HG02970 (cell line): ENCODE measurements at regions not wholly inside any gene's neighbourhood (a gene's known extent, or its start where the extent isn't known, plus 50 kb on each side); places are given as distances from the start of the nearest gene placed in this dataset.
"Not testable (repeated sequence)": the region's sequence is repeated elsewhere in the genome, so short reads cannot be mapped to it uniquely, and the experiment has no call there.

Experiments used
- ATAC-seq: cut with Tn5 transposase; IDR thresholded peaks from one replicate; pipeline ENCODE4 v1.9.1; 2021; ENCODE audit warnings: mild to moderate bottlenecking, moderate library complexity, moderate number of reproducible peaks; ENCODE audit not compliant: unreplicated experiment, low FRiP score

GRCh38 chr9:102206432-102206831, 468.0 kb upstream of the GRIN3A start:
- no peak for ATAC-seq

GRCh38 chr9:102205251-102205650, 466.8 kb upstream of the GRIN3A start:
- no peak for ATAC-seq

- ATAC-seq: no peak
These were observed 463.7 kb upstream of the GRIN3A start for GRCh38 chr9:102202126-102202525.

- no peak for ATAC-seq
These were observed 447.5 kb upstream of the GRIN3A start for GRCh38 chr9:102185962-102186361.

DNA sequence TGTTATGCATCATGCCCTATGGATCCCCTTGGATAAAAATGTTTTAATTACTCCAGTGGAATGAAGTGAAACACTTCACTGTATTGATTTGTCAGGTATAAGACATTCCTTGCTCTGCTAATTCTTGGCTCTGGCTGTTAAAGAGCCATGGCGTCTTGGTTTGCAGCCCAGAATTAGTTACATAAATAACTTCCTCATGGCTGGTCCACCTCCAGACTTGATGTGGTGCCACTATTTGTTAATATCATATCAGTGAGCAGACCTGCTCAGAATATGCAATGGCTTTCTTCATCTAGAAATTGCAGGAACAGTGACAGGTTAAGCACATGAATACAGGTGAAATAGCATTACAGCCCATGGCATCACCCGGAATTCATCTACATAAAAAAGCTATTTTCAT, 446.9 kb upstream of the GRIN3A start:
- no peak for ATAC-seq

DNA sequence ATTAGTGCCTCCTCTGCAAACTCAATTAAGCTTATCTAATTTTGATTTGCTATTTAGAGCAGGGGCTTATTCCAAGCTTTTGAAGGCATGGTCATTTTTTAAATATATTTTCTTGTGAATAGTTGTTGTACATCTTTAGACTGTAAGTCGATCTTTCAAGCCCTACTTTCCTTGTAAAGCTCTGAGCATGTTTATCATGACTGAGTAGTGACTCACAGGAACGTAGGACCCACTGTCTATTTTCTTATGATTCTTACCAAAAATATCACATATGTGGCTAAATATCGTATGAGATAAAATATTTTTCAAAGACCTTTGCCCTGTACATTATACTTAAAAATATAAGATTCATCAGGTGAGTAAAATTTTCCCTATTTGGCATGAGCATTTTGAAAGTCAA, 440.4 kb upstream of the GRIN3A start:
- ATAC-seq: no peak

- not testable (repeated sequence) for ATAC-seq
These were observed 435.8 kb upstream of the GRIN3A start for GRCh38 chr9:102174202-102174601.

DNA sequence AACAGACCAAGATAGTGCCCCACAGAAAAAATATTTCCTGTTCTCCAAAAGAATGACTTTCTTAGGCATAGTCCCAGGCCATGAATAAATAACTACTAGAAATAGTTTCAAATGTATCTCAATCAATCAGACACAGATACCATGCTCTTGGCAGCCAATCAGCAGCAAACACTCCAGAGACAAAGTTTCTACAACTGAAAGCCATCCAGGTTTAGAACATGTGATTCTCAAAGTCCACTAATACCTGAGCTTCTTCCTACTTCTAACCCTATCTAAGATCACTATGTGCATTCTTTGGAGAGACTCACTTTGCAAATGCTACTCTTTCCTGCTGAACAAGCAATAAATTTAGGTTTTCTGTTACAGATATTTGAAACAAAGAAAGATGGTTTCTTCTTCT, 425.8 kb upstream of the GRIN3A start:
- ATAC-seq: no peak

DNA sequence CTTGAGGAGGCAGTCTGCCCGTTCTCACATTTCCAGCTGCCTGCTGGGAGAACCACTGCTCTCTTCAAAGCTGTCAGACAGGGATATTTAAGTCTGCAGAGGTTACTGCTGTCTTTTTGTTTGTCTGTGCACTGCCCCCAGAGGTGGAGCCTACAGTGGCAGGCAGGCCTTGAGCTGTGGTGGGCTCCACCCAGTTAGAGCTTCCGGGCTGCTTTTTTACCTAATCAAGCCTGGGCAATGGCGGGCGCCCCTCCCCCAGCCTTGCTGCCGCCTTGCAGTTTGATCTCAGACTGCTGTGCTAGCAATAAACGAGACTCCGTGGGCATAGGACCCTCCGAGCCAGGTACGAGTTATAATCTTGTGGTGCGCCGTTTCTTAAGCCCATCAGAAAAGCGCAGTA, 414.6 kb upstream of the GRIN3A start:
- not testable (repeated sequence) for ATAC-seq

- ATAC-seq: no peak
These were observed 397.3 kb upstream of the GRIN3A start for GRCh38 chr9:102135768-102136167.

DNA sequence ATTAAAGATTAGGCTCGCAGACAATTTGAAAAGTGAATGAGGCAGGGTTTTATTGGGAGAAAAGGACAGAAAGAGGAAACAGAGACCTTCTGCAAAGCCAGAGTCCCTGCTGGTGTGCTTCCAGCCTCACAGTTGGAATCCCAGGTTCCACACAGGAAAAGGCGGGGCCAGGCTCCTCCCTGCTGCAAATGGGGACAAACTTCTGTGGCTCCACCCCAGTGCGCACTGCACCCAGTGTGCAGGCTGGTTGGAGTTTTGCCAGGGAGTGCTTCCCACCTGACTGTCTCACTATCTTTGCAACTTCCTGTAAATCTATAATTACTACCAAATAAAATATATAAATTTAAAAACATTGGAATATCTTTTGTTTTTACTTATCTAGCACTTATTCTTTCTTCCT, 386.0 kb upstream of the GRIN3A start:
- no peak for ATAC-seq

DNA sequence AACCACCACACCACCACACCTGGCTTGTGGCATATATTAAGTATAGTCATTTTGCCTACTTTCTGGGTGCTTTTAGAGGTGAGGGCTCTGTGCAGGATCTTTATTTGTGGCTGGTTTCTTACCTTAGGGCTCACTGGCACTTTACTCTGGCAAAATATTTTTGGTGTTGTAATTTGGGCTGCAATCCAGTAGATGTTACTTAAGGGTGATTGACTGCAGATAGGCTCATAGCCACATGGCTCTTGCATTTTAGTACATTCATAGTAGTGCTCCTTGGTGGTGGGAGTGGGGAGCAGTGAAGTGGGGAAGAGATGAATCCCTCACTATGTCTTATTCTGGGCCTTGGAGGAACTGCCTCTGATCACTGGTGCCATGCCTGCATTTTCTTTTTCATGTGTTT, 376.1 kb upstream of the GRIN3A start:
- no peak for ATAC-seq

DNA sequence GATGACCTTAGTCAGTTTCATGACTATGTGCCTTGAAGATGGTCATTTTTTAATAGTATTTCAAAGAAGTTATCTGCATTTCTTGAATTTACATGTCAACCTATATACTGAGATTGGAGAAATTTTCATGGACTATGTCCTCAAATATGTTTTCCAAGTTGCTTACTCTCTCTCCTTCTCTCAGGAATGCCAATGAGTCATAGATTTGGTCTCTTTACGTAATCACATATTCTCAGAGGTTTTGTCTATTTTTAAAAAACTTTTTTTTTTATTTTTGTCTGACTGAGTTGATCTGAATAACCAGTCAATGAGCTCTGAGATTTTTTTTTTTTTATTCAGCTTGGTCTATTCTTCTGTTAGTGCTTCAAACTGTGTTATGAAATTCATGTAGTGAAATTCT, 374.7 kb upstream of the GRIN3A start:
- ATAC-seq: no peak

DNA sequence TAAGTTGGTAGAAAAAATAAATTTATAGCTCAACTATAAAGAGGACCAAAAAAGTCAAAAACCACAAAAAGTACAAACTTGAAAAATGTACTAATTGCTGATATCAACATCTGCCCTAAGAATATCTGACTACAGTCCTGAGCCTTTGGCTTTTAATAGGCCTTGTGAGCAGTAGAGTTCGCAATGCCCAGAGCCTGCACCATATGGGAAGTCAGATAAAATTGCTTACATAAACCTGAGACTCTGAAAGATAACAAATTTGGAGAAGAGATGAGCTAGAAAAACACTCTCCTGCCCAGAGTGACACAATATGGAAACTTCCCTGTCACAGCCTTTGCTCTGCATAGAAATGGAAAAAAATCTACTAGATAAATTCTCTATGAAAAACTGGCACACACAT, 368.0 kb upstream of the GRIN3A start:
- ATAC-seq: no peak

DNA sequence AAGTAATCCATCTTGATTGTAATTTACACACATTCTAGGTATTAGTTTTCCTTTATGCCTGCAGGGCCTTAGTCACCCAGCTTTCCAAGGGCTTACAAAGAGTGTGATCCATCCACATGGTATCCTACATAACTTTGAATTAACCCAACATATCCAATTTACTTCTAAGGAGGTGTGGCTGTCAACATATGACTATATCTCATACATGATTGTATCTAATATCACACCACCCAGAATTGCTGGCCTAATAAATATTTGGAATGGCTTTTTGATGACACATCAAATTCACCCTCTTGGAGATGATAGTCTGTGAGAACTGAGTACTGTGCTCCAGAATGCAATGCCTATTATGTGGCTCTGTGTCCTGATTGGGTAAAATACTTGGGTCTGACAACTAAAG, 363.3 kb upstream of the GRIN3A start:
- no peak for ATAC-seq

- ATAC-seq: no peak
These were observed 348.7 kb upstream of the GRIN3A start for GRCh38 chr9:102087141-102087540.

- ATAC-seq: no peak
These were observed 347.1 kb upstream of the GRIN3A start for GRCh38 chr9:102085548-102085947.

DNA sequence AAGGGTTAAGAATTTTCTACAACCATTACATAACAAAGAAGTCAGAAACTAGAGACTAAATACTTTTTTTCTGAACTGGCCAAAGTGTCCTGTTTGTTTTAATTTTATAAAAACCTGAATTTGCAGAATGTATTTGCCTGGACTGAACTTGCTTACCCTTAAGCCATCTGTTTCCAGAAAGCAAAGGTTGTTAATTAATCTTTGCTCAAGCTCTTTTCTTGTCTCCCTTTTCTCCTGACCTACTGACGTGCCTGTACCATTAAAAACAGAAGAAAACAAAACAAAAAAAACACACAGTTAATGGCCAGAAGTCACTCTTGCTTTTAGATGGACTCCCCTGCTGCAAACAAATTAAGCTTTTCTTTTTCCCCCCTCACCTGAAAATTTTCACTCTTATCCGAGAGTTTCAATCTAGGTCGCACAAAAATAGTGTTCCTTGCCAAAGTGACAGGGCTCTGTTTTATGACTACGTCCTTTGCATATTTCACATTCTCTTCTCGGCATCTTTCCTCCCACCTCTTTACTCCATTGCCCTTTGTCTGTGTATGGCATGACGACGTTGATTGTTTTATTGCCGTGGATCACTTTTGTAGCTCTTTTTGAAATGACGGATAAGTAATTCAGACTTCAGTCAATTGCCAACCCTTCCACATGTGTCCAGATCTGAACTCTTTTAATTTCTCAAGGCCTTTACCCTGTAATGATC, 333.8 kb upstream of the GRIN3A start:
- no peak for ATAC-seq

DNA sequence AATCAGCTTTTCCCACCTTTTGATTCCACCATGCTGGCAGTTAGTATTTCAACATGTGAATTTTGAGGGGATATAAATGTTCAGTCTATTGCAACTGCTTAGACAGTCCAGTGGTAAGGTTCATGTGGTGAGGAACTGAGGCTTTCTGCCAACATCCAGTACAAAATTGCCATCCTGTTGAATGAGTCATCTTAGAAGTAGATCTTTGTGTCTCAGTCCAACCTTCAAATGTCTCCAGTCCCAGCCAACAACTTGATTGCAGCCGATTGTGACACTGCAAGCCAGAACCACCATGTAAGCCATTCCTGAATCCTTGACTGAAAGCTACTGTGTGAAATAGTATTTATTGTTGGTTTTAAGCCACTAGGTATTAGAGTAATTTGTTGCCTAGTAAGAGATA, 331.5 kb upstream of the GRIN3A start:
- no peak for ATAC-seq

- no peak for ATAC-seq
These were observed 316.4 kb upstream of the GRIN3A start for GRCh38 chr9:102054811-102055210.

- no peak for ATAC-seq
These were observed 311.3 kb upstream of the GRIN3A start for GRCh38 chr9:102049586-102050246.

DNA sequence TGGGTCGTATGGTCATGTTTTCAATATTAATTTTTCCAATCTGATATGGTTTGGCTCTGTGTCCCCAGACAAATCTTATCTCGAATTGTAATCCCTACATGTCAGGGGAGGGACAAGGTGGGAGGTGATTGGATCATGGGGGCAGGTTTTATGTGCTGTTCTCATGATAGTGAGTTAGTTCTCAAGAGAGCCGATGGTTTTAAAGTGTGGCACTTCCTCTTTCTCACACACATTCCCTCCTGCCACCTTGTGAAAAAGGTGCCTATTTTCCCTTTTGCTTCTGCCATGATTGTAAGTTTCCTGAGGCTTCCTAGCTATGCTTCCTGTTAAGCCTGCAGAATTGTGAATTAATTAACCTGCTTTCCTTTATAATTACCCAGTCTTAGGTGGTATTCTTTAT, 309.1 kb upstream of the GRIN3A start:
- no peak for ATAC-seq
